Liver (tissue), 8 donors: ENCODE measurements at regions not wholly inside any gene's neighbourhood (a gene's known extent, or its start where the extent isn't known, plus 50 kb on each side); places are given as distances from the start of the nearest gene placed in this dataset.

ENCODE experiments used
- DNase-seq: peaks from one replicate; pipeline ENCODE4 v3.0.0-alpha.2; 2017; ENCODE audit warnings: low spot score
- H3K27ac ChIP-seq, 2 donors: one replicate each; pipeline ENCODE4 v1.7.0; 2013; ENCODE audit warnings: inconsistent platforms in 2 of 2, low read length in 2 of 2, control low read depth in 1 of 2, low read depth in 1 of 2, mild to moderate bottlenecking in 1 of 2
- H3K27me3 ChIP-seq, 4 donors: one replicate each; pipeline versions ENCODE4 v1.6.1 to v1.7.0; 2013; ENCODE audit warnings: low read length in 3 of 4, inconsistent platforms in 1 of 4, mild to moderate bottlenecking in 1 of 4, moderate library complexity in 1 of 4; ENCODE audit not compliant: control insufficient read depth in 4 of 4, insufficient read depth in 4 of 4
- H3K36me3 ChIP-seq, 4 donors: one replicate each; pipeline versions ENCODE4 v1.6.1 to v1.7.0; 2013; ENCODE audit warnings: low read length in 3 of 4, mild to moderate bottlenecking in 3 of 4, low read depth in 1 of 4, moderate library complexity in 1 of 4; ENCODE audit not compliant: control insufficient read depth in 4 of 4, insufficient read depth in 3 of 4
- H3K4me1 ChIP-seq, 4 donors: one replicate each; pipeline versions ENCODE4 v1.6.1 to v1.7.0; 2013; ENCODE audit warnings: low read length in 3 of 4, mild to moderate bottlenecking in 3 of 4, moderate library complexity in 1 of 4; ENCODE audit not compliant: control insufficient read depth in 4 of 4, insufficient read depth in 4 of 4
- H3K4me3 ChIP-seq, 3 donors: one replicate each; pipeline versions ENCODE4 v1.6.1 to v1.7.0; 2013; ENCODE audit warnings: low read length in 3 of 3, control low read depth in 1 of 3, low read depth in 1 of 3, mild to moderate bottlenecking in 1 of 3
- H3K9ac ChIP-seq, 2 donors: one replicate each; pipeline ENCODE4 v1.7.0; 2013; ENCODE audit warnings: low read length in 2 of 2, mild to moderate bottlenecking in 2 of 2, moderate library complexity in 2 of 2, control low read depth in 1 of 2, low read depth in 1 of 2
- H3K9me3 ChIP-seq, 4 donors: one replicate each; pipeline versions ENCODE4 v1.6.1 to v1.7.0; 2013; ENCODE audit warnings: low read length in 3 of 4; ENCODE audit not compliant: control insufficient read depth in 4 of 4
- CTCF ChIP-seq: fragments of 150-350 bp; IDR thresholded peaks from 2 replicates; pipeline ENCODE4 v1.5.1; 2017; ENCODE audit warnings: improper control_type of control experiment, low read depth, low read length; ENCODE audit not compliant: missing input control
- EGR1 ChIP-seq, 2 donors: IDR thresholded peaks; 2 replicates each; pipeline ENCODE4 v1.6.1; 2016 to 2018; ENCODE audit warnings: antibody characterized with exemption in 2 of 2, low read depth in 2 of 2
- FOXA1 ChIP-seq: IDR thresholded peaks from 2 replicates; pipeline ENCODE4 v1.6.1; 2016; ENCODE audit warnings: antibody characterized with exemption
- FOXA2 ChIP-seq: IDR thresholded peaks from 2 replicates; pipeline ENCODE4 v1.6.1; 2016; ENCODE audit warnings: antibody characterized with exemption
- GABPA ChIP-seq, 2 donors: IDR thresholded peaks in 1 of 2; conservative IDR thresholded peaks in 1 of 2; 2 replicates each; pipeline ENCODE4 v1.6.1; 2016; ENCODE audit warnings: antibody characterized with exemption in 2 of 2, mild to moderate bottlenecking in 1 of 2, moderate library complexity in 1 of 2
- HNF4A ChIP-seq, 2 donors: conservative IDR thresholded peaks; 2 replicates each; pipeline ENCODE4 v1.6.1; 2016; ENCODE audit warnings: antibody characterized with exemption in 2 of 2, mild to moderate bottlenecking in 2 of 2
- MAX ChIP-seq: IDR thresholded peaks from 2 replicates; pipeline ENCODE4 v1.6.1; 2016; ENCODE audit warnings: antibody characterized with exemption
- NR2F2 ChIP-seq: IDR thresholded peaks from 2 replicates; pipeline ENCODE4 v1.6.1; 2016; ENCODE audit warnings: antibody characterized with exemption
- RAD21 ChIP-seq, 2 donors: IDR thresholded peaks; 2 replicates each; pipeline ENCODE4 v1.6.1; 2016; ENCODE audit warnings: antibody characterized with exemption in 2 of 2, mild to moderate bottlenecking in 2 of 2
- REST ChIP-seq: IDR thresholded peaks from 2 replicates; pipeline ENCODE4 v1.6.1; 2016; ENCODE audit warnings: antibody characterized with exemption, mild to moderate bottlenecking
- RXRA ChIP-seq, 2 donors: IDR thresholded peaks; 2 replicates each; pipeline ENCODE4 v1.6.1; 2017 to 2018; ENCODE audit warnings: antibody characterized with exemption in 2 of 2, mild to moderate bottlenecking in 1 of 2
- TAF1 ChIP-seq: conservative IDR thresholded peaks from 2 replicates; pipeline ENCODE4 v1.6.1; 2016; ENCODE audit warnings: antibody characterized with exemption, mild to moderate bottlenecking
- YY1 ChIP-seq: IDR thresholded peaks from 2 replicates; pipeline ENCODE4 v1.6.1; 2016; ENCODE audit warnings: antibody characterized with exemption, mild to moderate bottlenecking
- WGBS: extraction: QIAGEN DNeasy Blood & Tissue Kit; methylation state at CpG from one replicate; pipeline ENCODE4 v1.1.7; 2013; 5-methylcytosine and 5-hydroxymethylcytosine counted together
- TF ChIP-seq, protein P1 (sequence below): IDR thresholded peaks from 2 replicates; pipeline ENCODE4 v1.6.1; 2016; ENCODE audit warnings: antibody characterized with exemption
- donor health status: healthy.
- donor health status: healthy.
- donor health status: healthy.
- donor health status: healthy.
- donor health status: healthy.

DNA sequence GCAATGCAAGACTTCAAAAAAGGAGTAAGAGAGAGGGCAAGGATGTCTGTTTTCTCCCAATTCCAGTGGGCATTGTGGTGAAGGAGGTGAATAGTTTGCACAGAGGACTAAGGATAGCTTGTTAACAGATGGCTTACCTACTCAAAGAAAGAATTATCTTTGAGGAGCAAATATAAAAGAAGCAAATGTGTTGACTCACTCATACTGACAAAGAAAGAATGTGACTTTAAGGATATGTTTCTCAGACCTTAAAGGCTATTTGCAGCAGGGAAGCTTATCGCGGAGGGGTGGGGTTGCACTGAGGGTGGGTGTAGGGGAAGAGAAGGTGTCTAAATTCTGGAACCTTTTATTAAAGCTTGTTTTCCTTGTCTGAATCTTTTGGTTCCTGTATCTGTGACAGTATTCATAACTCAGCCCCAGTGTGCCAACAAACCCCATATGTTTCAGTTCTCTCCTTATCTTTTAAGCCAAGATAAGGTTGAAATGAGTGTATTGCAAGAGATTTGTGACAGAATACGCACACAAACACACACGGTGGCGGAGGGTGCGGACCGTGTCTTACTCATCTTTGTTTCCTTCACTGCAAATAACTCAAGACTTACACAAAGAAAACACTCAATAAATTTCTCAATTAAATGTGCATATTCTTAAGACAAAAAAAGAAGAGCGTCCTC, 146.4 kb upstream of the ARID2 start:
- TF ChIP-seq FOXA1 (no peak), MAX (no peak), RAD21 (IDR thresholded peaks at IDR 0.05) (no peak), TAF1 (no peak)
- H3K9me3 ChIP-seq, result no peaks in the 10 kb centered on the region
- peaks cover 0 to 12% (median 4%) of the 10 kb centered on the region in 4 donors for H3K4me1 ChIP-seq
- no peaks in the 10 kb centered on the region for H3K36me3 ChIP-seq
- no peaks in the 10 kb centered on the region for H3K27me3 ChIP-seq
- WGBS, result 60% methylated on average over 8 of the region's 8 CpGs
- no peak for DNase-seq
- H3K27ac ChIP-seq, result no peak overlapping the region
- H3K9ac ChIP-seq, result no peak overlapping the region
- no peak overlapping the region for H3K4me3 ChIP-seq

- H3K9me3 ChIP-seq, result no peaks in the 10 kb centered on the region
- H3K4me3 ChIP-seq, result no peak overlapping the region
- no peak overlapping the region for H3K27ac ChIP-seq
- no peak overlapping the region for H3K9ac ChIP-seq
- TF ChIP-seq FOXA2 (no peak), GABPA (IDR thresholded peaks at IDR 0.05 in 1 of 2, conservative IDR thresholded peaks at IDR 0.05 in 1 of 2) (no peak), REST (no peak)
- TF ChIP-seq, protein P1, sequence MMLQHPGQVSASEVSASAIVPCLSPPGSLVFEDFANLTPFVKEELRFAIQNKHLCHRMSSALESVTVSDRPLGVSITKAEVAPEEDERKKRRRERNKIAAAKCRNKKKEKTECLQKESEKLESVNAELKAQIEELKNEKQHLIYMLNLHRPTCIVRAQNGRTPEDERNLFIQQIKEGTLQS, result no peak
- DNase-seq, result no peak
- no peaks in the 10 kb centered on the region for H3K36me3 ChIP-seq
- no peaks in the 10 kb centered on the region for H3K27me3 ChIP-seq
- WGBS, result 100% methylated on average over 1 of the region's 1 CpG
- peaks cover 0 to 13% (median 4%) of the 10 kb centered on the region in 4 donors for H3K4me1 ChIP-seq
Measured at GRCh38 chr12:45584336-45584735, 145.2 kb upstream of the ARID2 start.

- no peaks in the 10 kb centered on the region for H3K9me3 ChIP-seq
- no peak overlapping the region for H3K9ac ChIP-seq
- no peaks in the 10 kb centered on the region for H3K27me3 ChIP-seq
- H3K27ac ChIP-seq, result no peak overlapping the region
- 96% methylated on average over 31 of the region's 31 CpGs for WGBS
- no peak overlapping the region for H3K4me3 ChIP-seq
- peaks cover 0 to 13% (median 4%) of the 10 kb centered on the region in 4 donors for H3K4me1 ChIP-seq
- no peak for DNase-seq
- no peaks in the 10 kb centered on the region for H3K36me3 ChIP-seq
- no peak for TF ChIP-seq NR2F2
- TF ChIP-seq YY1, result no peak
- TF ChIP-seq REST, result no peak
- TF ChIP-seq MAX, result no peak
- no peak for TF ChIP-seq RAD21 (IDR thresholded peaks at IDR 0.05)
- TF ChIP-seq FOXA2, result no peak
- TF ChIP-seq CTCF, result no peak
- TF ChIP-seq RXRA (IDR thresholded peaks at IDR 0.05), result no peak
- no peak for TF ChIP-seq HNF4A (conservative IDR thresholded peaks at IDR 0.05)
- no peak for TF ChIP-seq EGR1 (IDR thresholded peaks at IDR 0.05; ENCODE audit: low read depth in 2 of 2)
Measured at GRCh38 chr12:45585522-45586230, 143.8 kb upstream of the ARID2 start.
